GM12864 (cell line): ENCODE measurements at regions not wholly inside any gene's neighbourhood (a gene's known extent, or its start where the extent isn't known, plus 50 kb on each side); places are given as distances from the start of the nearest gene placed in this dataset.

Source experiments
- DNase-seq: peaks from one replicate; pipeline ENCODE4 v3.0.0-alpha.2; 2011; ENCODE audit warnings: low read depth
- H3K4me3 ChIP-seq: 2 replicates; pipeline ENCODE4 v1.5.1; 2011; ENCODE audit warnings: mild to moderate bottlenecking, low read depth, low read length, control low read depth
- TF ChIP-seq, protein P1 (sequence below): IDR thresholded peaks from 2 replicates; pipeline ENCODE4 v1.5.1; 2011; ENCODE audit warnings: low read depth, mild to moderate bottlenecking, moderate library complexity, low read length, control low read depth, inconsistent platforms; ENCODE audit errors: missing control alignments

DNA sequence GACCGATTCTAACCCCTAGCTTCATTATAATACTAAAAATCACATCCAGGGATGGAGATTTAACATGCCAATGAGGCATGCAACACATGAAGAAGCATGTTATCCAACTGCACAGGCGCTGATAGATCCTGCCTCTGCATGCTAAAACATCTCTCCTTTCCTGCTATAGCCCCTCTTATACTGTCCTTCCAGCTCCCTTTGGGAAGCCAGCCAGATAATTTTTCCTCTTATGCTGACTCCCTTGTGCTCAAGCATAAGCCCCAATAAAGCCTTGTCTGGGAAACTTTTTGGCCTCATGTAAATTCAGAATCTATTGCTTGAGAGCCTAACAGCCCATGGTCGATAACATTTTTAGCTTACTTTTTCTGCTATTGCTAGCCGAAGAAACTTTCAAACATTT is 404.3 kb downstream of the EPM2A start:
- DNase-seq, result no peak
- no peak overlapping the region for H3K4me3 ChIP-seq
- TF ChIP-seq, protein P1, sequence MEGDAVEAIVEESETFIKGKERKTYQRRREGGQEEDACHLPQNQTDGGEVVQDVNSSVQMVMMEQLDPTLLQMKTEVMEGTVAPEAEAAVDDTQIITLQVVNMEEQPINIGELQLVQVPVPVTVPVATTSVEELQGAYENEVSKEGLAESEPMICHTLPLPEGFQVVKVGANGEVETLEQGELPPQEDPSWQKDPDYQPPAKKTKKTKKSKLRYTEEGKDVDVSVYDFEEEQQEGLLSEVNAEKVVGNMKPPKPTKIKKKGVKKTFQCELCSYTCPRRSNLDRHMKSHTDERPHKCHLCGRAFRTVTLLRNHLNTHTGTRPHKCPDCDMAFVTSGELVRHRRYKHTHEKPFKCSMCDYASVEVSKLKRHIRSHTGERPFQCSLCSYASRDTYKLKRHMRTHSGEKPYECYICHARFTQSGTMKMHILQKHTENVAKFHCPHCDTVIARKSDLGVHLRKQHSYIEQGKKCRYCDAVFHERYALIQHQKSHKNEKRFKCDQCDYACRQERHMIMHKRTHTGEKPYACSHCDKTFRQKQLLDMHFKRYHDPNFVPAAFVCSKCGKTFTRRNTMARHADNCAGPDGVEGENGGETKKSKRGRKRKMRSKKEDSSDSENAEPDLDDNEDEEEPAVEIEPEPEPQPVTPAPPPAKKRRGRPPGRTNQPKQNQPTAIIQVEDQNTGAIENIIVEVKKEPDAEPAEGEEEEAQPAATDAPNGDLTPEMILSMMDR, result no peak

DNA sequence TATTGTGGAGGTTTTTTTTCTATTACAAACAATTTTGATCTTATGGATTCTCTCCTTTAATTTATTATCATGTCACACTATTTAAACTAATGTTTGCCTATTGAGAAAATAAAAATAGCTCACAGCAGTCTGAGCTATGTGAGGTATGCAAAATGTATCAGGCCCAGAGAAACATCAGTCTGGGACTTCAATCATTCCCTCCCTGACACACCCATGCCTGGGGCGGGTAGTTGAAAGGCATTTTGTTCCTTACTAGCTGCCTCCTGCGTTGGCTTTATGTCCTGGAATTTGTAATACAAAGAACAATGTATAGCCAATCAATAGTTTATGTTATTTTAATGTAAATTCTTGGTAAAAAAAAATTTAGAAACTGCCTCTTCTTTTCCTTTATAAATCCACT is 403.3 kb downstream of the EPM2A start:
- H3K4me3 ChIP-seq, result no peak overlapping the region
- TF ChIP-seq, protein P1, result no peak
- DNase-seq, result no peak

DNA sequence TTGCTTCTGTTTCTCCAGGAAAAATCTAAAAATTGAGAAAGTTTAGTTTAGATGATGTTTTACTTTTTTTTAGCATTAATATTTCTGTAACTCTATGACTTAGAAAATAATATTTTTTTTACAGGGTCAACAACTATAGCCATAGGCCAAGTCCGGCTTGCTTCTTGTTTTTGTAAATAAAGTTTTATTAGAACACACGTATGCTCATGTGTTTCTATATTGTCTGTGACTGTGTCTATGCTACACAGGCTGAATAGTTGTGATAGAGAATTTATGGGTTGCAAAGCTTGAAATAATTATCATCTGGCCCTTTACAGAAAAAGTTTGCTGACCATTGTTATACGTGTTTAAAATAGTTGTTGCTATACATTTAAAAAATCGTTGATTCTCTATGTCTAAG is 399.2 kb downstream of the EPM2A start:
- TF ChIP-seq, protein P1, result no peak
- H3K4me3 ChIP-seq, result no peak overlapping the region
- no peak for DNase-seq

DNA sequence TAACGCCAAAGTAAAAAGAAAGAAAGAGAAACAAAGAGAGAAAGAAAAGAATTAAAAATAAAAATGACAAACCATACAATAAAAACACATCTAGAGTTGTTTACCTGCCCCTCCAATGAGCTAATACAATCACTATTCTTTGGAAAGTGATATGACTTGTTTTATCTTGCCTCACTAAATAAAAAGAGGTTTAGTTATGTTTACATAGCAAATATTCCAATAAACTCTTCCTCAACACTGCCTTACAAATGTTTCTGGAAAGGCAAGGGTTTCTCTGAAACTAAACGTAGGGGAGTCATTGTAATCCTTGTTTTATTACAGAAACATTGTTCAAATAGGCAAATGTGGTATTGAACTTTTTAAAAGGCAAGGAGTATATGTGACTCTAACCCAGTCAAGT is 396.2 kb downstream of the EPM2A start:
- TF ChIP-seq, protein P1, result no peak
- H3K4me3 ChIP-seq, result no peak overlapping the region
- DNase-seq, result no peak

DNA sequence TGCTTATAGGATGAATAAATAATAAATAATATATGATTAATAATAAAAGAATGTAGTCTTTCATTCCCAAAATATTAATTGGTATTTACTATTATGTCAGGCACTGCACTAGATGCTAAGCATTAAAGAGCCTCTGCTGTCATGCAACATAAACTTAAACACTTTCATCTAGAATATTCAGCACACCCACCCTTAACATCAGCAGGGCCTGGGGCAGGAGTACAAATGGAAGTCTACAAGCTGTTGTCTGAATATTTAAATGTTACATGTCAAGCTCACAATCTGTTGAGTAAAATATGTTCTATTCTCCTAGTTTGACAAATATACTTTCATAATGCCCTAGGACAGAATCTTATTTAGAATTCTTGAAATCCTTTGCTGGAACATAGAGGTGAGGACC is 395.1 kb downstream of the EPM2A start:
- DNase-seq, result no peak
- TF ChIP-seq, protein P1, result no peak

DNA sequence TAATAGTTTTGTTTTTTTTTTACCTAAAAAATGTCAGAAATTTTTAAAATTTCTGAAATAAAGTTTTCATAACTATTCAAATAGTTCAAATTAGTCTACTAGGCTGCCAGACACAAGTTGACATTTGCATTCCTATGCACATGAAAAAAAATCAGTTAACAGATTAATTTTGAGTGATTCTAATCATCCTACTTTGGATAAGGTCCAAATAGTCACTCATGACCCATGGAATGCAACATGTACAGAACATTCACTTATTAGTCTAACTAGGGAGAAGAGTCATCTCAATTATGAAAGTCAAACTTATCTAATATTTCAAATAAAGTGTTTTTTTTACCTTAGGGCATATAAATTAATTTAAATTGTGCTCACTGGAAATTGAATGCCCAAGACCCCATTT is 390.2 kb downstream of the EPM2A start:
- TF ChIP-seq, protein P1, result no peak
- no peak overlapping the region for H3K4me3 ChIP-seq
- DNase-seq, result no peak

More for the DNA sequence above, 395.1 kb downstream of the EPM2A start:
- H3K4me3 ChIP-seq, result no peak overlapping the region

DNA sequence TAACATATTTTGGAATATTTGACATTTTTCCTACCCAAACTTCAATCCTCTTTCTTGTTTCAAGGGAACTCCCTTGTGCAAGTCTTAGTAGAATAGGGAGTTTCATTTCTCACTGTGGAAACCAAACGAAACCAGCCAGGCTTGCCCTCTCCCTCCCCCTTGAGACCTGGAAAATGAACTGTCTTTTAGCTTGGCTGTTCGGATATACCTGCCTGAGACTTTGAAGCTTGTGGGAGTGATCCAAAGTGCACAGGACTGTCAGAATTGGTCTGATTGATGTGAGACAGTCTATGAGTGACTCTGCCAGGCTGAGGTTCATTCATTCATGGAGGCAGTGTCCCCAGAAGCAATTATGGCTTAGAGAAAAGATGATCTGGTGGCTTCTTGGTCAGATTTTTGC is 388.1 kb downstream of the EPM2A start:
- DNase-seq, result no peak
- TF ChIP-seq, protein P1, result no peak
- no peak overlapping the region for H3K4me3 ChIP-seq
